HG03469 (cell line): ENCODE measurements at regions not wholly inside any gene's neighbourhood (a gene's known extent, or its start where the extent isn't known, plus 50 kb on each side); places are given as distances from the start of the nearest gene placed in this dataset.

Experiments
- ATAC-seq: cut with Tn5 transposase; IDR thresholded peaks from one replicate; pipeline ENCODE4 v1.9.1; 2021; ENCODE audit warnings: mild to moderate bottlenecking, moderate library complexity, moderate number of reproducible peaks; ENCODE audit not compliant: unreplicated experiment

DNA sequence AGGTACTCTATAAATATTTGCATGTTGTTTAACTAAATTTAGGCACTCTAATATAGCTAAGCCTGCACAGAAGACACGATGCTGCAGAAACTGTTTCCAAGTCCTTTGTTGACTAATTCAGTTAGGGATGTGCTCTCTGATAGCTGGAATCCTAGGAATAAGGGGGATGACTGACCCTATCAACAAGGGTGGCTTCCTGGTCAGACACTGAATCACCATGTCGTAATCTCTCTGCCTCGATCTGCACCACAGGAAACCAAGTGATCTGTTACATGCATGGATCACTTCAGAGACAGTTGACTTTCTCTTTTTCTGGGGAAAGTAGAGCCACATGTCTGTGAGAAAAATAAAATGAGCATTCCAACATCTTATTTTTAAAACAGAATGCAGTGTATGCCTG is 169.1 kb downstream of the GUCY2F start:
- no peak for ATAC-seq

- ATAC-seq, result no peak
Measured at GRCh38 chrX:109310031-109310430, 171.9 kb downstream of the GUCY2F start.

- no peak for ATAC-seq
Measured at GRCh38 chrX:109301177-109301576, 180.7 kb downstream of the GUCY2F start.

GRCh38 chrX:109300415-109300814 is 181.5 kb downstream of the GUCY2F start:
- ATAC-seq, result no peak

- ATAC-seq, result no peak
Measured at GRCh38 chrX:109299091-109299490, 182.8 kb downstream of the GUCY2F start.

DNA sequence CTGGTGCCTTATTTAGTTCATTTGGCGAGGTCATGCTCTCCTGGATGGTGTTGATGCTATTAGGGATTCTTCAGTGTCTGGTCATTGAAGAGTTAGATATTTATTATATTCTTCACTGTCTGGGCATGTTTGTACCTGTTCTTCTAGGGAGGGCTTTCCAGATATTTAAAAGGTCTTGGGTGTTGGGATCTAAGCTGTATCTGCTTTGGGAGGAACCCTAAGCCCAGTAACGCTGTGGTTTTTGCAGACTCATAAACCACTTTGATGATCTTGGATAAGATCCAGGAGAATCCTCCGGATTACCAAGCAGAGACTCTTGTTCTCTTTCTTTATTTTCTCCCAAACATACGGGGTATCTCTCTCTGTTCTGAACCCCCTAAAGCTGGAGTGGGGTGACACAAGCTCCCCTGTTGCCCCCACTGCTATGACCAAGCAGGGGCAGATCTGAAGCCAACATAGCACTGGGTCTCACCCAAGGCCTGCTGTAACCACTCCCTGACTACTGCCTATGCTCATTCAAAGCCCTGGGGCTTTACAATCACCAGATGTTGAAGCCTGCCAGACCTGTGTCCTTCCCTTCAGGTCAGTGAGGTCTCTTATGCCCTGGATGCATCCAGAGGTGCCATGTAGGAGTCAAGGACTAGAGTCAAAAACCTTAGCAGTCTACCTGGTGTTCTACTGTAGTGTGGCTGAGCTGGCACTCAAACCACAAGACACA is 187.6 kb downstream of the GUCY2F start:
- ATAC-seq, result no peak

- ATAC-seq, result no peak
Measured at GRCh38 chrX:109283870-109284269, 198.0 kb downstream of the GUCY2F start.

DNA sequence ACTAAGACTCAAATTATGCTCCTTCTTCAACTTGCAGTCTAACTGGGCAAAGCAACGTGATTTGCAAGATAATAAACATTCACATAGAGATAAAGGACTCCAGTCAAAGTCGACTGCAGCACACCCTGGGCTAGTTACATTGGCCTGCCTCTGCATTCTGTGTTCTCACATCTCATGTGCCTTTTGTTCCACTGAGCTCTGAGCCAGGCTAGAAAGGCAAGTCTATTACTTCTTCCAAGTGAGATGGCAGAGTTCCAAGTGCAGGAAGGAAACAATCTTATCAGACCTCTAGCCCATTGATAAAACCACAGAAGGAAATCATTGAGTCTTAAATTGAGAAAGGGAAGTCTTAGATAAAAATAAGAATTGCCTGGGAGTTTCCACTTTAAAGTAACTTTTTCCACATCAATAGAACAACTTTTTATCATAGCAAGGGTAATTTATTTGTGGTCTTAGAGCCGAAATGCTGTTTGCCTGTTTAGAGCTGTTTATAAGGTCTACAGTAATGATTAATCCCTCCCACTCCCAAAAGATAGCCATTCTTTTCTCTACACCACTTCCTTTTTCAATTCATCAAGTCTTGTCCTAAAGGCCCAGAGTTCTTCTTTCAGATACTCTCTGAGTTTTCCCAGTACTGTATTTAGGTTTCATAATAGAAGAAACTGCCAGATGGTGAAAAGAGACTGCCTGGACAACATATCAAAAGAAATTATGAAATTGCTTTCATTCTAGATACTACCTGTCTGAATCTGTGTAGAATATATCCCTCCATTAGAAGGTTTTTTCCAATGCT is 200.2 kb downstream of the GUCY2F start:
- peak; percentile 81 for ATAC-seq

- ATAC-seq, result no peak
Measured at GRCh38 chrX:109274806-109275205, 207.1 kb downstream of the GUCY2F start.

DNA sequence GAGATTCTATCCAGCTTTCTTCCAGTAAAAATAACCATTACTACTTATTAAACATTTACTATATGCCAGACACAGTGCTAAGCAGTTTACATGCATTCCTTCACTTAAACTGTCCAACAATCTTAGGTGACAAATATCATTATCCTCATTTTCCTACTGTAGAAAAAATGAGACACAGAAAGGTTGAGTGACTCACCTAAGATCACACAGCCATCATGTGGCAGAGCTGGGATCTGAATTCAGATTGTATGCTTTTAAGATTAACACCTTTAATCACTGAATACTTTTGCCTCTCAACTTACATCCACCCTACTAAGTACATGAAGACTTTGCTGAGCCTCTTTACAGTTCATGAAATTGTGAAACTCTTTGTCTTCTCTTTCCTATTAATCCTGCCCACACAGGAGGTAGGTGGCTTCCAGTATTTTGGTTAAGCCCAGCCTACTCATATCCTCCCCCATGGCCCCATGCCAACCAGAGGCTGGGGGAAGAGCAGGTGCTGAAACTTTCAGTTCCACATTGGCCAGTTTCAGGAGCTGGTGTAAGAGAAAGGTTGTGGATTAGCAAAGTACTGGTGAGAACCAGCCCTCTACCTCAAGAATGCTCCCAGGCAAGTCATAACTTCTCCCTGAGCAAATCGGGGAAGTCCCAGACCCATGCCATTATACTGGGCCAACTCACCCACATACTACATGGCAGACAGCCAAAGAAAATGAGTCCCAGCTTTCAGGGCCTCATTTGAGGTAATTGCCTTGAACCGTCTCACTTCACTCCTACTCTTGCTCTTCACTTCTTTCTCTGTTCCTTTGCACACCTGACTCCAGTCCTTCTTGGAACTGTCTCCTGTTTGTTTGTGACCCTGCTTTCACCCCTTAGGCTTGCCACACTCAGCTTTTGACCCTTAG is 211.1 kb downstream of the GUCY2F start:
- peak; percentile 93 for ATAC-seq

DNA sequence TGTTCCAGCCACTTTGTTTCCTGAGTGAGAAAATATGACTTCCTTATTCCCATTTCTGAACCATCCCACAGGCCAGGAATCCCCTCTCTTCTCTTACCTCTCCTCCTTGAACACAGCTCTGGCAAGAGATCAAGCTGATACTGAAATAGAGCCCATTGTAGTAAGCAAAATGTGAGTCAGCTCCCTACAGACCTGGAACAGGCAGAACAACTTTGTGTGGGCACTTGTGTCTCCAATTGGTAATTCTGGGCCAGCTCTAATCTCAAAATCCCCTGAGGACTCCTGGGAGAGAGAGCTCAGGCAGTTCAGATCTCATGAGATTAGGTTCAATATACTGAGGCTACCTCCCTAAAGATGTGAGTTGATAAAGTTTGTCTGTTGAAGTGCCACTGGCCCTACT is 213.5 kb downstream of the GUCY2F start:
- ATAC-seq, result no peak

- no peak for ATAC-seq
Measured at GRCh38 chrX:109266034-109266433, 215.9 kb downstream of the GUCY2F start.

- no peak for ATAC-seq
Measured at GRCh38 chrX:109264878-109265277, 217.0 kb downstream of the GUCY2F start.

DNA sequence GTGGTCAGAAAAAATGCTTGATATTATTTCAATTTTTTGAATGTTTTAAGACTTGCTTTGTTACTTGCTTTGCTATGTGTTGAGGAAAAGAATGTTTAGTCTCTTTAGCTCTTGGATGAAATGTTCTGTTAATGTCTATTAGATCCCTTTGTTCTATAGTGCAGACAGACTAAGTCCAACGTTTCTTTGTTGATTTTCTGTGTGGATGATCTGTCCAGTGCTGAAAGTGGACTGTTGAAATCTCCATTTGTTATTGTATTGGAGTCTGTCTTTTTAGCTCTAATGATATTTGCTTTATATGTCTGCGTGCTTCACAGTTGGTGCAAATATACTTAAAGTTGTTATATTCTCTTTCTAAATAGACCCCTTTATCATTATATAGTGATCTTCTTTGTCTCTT is 220.6 kb downstream of the GUCY2F start:
- ATAC-seq, result no peak

DNA sequence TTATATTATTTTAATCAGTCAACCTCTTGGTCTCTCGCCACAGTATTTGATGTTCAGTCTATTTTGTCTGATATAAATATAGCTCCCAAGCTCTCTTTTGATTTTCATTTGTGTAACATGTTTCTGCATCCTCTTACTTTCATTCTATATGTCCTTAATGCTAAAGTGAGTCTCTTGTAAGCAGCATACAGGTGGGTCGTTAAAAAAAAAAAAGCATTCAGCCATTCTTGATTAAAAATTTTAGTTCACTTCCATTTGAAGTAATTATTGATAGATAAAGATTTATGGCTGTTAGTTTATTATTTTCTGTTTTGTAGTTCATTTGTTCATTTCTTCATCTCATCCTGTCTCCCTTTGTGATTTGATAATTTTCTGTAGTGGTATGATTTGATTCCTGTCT is 229.1 kb downstream of the GUCY2F start:
- no peak for ATAC-seq

GRCh38 chrX:109218761-109219160 is 263.1 kb downstream of the GUCY2F start:
- no peak for ATAC-seq

GRCh38 chrX:109199726-109200125 is 282.2 kb downstream of the GUCY2F start:
- no peak for ATAC-seq

DNA sequence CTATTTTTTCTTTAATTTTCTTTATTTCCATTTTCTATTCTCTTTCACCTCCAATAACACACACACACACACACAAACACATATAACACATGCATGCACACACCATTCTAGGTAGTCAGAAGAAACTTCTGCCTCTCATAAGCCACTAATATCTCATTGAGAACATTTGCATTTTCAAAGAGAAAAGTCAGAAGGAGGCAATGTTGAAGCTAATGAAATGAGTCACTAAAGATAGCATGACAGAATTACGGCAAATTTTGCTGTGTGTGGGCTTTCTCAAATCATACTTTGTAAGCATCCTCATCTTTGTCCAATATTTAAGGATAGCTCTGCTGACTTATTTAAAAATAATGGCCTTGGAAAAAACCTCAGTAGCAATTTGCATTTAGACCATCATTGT is 291.3 kb downstream of the GUCY2F start:
- ATAC-seq, result no peak

- peak; percentile 70 for ATAC-seq
Measured at GRCh38 chrX:109187473-109188168, 294.3 kb downstream of the GUCY2F start.

DNA sequence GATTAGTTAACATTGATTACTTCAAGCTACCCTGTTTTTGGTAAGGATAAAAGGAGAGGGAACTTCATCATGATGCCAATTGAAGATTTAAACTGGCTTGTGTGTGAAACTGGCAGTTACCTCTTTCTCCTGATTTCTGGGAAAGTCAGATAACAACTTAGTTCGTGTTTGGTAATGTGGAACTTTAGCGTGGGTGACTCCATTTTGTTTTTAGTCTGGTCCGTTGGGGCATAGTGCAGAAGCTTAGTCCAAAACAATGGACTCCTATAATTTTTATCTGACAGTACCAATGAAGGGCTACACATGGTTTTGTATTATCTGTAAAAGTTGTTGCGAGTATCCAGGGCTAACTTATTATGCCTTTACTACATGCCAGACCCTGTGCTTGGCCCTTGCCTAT is 294.9 kb downstream of the GUCY2F start:
- ATAC-seq, result no peak
